Left ventricle myocardium inferior (tissue), 1 donor: ENCODE measurements at regions not wholly inside any gene's neighbourhood (a gene's known extent, or its start where the extent isn't known, plus 50 kb on each side); places are given as distances from the start of the nearest gene placed in this dataset.
"Not testable (repeated sequence)": the region's sequence is repeated elsewhere in the genome, so short reads cannot be mapped to it uniquely, and the experiment has no call there.

Source experiments
- DNase-seq: peaks from one replicate; pipeline ENCODE4 v3.0.0-alpha.2; 2020
- H3K27ac ChIP-seq: fragments of 200-600 bp; replicated peaks from 2 replicates; pipeline ENCODE4 v1.8.0; 2021
- H3K27me3 ChIP-seq: fragments of 200-600 bp; 2 replicates; pipeline ENCODE4 v1.8.0; 2021; ENCODE audit warnings: low read depth
- H3K36me3 ChIP-seq: fragments of 200-600 bp; 2 replicates; pipeline ENCODE4 v1.8.0; 2021
- H3K4me1 ChIP-seq: fragments of 200-600 bp; 2 replicates; pipeline ENCODE4 v1.8.0; 2021
- H3K4me3 ChIP-seq: fragments of 200-600 bp; 2 replicates; pipeline ENCODE4 v1.8.0; 2021; ENCODE audit warnings: mild to moderate bottlenecking, moderate library complexity
- H3K9me3 ChIP-seq: fragments of 200-600 bp; replicated peaks from 2 replicates; pipeline ENCODE4 v1.8.0; 2021
- intact Hi-C: fragments of 100-400 bp; cut with micrococcal nuclease; formaldehyde crosslinking; loops from one replicate; pipeline ENCODE4 v1.11.0; 2022
- TF ChIP-seq, protein P1 (sequence below): fragments of 200-600 bp; IDR thresholded peaks from 2 replicates; pipeline ENCODE4 v1.8.0; 2021; ENCODE audit warnings: antibody characterized with exemption, mild to moderate bottlenecking, borderline replicate concordance
- donor health status: DM: no; HTN: yes; CAD: no; lungs with severe emphysema.

- TF ChIP-seq, protein P1, sequence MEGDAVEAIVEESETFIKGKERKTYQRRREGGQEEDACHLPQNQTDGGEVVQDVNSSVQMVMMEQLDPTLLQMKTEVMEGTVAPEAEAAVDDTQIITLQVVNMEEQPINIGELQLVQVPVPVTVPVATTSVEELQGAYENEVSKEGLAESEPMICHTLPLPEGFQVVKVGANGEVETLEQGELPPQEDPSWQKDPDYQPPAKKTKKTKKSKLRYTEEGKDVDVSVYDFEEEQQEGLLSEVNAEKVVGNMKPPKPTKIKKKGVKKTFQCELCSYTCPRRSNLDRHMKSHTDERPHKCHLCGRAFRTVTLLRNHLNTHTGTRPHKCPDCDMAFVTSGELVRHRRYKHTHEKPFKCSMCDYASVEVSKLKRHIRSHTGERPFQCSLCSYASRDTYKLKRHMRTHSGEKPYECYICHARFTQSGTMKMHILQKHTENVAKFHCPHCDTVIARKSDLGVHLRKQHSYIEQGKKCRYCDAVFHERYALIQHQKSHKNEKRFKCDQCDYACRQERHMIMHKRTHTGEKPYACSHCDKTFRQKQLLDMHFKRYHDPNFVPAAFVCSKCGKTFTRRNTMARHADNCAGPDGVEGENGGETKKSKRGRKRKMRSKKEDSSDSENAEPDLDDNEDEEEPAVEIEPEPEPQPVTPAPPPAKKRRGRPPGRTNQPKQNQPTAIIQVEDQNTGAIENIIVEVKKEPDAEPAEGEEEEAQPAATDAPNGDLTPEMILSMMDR: no peak
- Histone ChIP-seq H3K36me3 (no peaks in the 10 kb centered on the region), H3K4me1 (no peaks in the 10 kb centered on the region), H3K4me3 (no peak overlapping the region), H3K9me3 (peaks cover 6% of the 10 kb centered on the region), H3K27ac (no peak overlapping the region), H3K27me3 (no peaks in the 10 kb centered on the region)
- no peak for DNase-seq
- intact Hi-C loops: no loop called here
These were observed 1642.6 kb upstream of the CELF4 start for GRCh38 chr18:39208190-39208589.

DNA sequence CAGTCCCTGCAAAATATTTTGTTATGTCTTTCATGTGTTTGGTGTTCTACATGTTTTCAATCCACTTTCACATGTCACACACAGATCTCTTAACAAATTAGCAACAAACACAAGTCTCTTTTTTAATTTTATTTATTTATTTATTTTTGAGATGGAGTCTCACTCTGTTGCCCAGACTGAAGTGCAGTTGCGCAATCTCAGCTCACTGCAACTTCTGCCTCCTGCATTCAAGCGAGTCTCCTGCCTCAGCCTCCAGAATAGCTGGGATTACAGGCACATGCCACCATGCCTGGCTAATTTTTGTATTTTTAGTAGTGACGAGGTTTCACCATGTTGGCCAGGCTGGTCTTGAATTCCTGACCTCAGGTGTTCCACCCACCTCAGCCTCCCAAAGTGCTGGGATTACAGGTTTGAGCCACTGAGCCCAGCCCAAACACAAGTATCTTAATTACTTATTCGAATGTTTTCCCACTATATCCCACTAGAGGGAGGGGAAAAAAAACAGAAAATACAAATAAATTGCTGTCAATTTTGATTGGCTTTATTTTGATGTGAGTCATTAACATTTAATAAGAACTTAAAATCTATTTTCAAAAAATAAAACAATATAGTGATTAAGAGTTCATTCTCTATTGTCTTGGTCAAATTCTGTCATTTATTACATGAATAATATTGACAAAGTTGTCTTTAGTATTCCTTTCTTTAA, 1641.0 kb upstream of the CELF4 start:
- H3K27me3 ChIP-seq, H3K4me1 ChIP-seq, H3K27ac ChIP-seq, H3K4me3 ChIP-seq, H3K36me3 ChIP-seq, H3K9me3 ChIP-seq, intact Hi-C loops, DNase-seq: not testable (repeated sequence)

DNA sequence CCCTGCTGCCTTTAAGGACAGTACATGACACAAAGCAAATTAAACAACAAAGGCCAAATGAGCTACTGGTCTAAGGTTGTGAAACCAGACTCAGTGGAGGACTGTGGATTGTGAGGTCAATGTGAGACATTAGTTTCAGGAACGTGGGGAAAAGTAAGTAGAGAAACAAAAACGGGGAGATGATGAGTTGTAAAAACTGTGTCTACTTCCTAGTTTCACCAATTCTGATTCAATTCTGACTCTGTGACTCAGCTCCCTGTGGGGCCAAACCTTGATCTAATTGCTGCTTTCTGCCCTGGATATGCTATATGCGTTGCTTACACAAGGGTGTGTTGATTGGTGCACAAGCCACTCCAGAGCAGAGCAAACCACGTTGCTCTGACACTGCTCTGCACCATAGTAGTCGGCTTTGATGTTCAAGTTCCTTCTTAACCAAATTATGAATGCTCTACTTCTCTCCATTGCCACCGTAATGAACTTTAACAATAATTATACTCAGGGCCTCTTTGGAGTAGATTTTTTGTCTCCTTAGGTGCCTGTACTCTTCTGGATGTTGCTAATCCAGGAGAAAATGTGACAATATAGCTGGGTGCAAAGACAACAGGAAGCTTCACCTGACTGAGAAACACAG, 1640.1 kb upstream of the CELF4 start:
- TF ChIP-seq, protein P1: no peak
- no peaks in the 10 kb centered on the region for H3K27me3 ChIP-seq
- no peaks in the 10 kb centered on the region for H3K4me1 ChIP-seq
- intact Hi-C loops: no loop called here
- no peak for DNase-seq
- no peaks in the 10 kb centered on the region for H3K36me3 ChIP-seq
- H3K4me3 ChIP-seq: no peak overlapping the region
- no peak overlapping the region for H3K27ac ChIP-seq
- H3K9me3 ChIP-seq: no peaks in the 10 kb centered on the region

DNA sequence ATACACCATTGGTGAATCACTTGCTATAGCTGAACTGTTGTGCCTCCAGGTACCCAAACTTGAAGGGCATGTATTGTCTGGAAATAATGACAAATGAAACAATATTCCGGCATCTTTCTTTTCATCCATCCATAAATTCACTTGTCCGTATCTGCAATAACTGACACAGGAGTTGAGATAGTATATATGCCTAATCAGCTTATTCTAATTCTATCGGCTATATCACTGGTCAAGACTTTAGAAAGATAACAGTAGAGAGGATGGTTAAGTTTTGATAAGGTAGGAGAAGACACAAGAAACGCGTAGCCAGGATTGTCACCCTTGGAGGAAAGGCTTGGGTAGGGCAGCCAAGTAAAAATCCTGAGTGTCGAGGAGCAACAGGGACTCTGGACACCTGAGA, 1634.6 kb upstream of the CELF4 start:
- Histone ChIP-seq H3K27me3 (no peaks in the 10 kb centered on the region), H3K36me3 (no peaks in the 10 kb centered on the region), H3K4me1 (no peaks in the 10 kb centered on the region), H3K4me3 (no peak overlapping the region), H3K9me3 (no peaks in the 10 kb centered on the region), H3K27ac (no peak overlapping the region)
- TF ChIP-seq, protein P1: no peak
- intact Hi-C loops: no loop called here
- DNase-seq: no peak

- DNase-seq: no peak
- no peaks in the 10 kb centered on the region for H3K4me1 ChIP-seq
- no peaks in the 10 kb centered on the region for H3K36me3 ChIP-seq
- H3K4me3 ChIP-seq: no peak overlapping the region
- H3K9me3 ChIP-seq: no peaks in the 10 kb centered on the region
- intact Hi-C loops: no loop called here
- TF ChIP-seq, protein P1: no peak
- no peak overlapping the region for H3K27ac ChIP-seq
- no peaks in the 10 kb centered on the region for H3K27me3 ChIP-seq
These were observed 1633.7 kb upstream of the CELF4 start for GRCh38 chr18:39199231-39199855.

DNA sequence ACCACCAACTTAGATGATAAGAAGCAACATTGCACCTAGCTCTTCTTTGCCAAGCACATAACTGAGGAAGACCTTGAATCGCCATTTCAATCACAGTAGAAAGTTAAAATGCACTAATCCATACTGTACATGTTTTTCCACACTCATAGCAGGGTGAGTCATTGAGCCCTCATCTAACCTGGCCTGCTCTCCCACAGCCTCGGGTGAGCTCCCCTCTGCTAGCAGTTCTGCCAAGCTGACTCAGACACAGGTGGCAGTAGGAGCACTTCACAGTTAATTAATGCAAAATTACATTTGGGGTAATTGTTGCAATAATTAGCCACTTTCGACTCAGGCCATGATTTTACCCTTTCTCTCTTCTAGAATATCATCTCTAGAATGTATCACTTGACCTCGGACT, 1632.8 kb upstream of the CELF4 start:
- no peaks in the 10 kb centered on the region for H3K9me3 ChIP-seq
- intact Hi-C loops: no loop called here
- H3K27ac ChIP-seq: no peak overlapping the region
- H3K4me1 ChIP-seq: no peaks in the 10 kb centered on the region
- no peak for DNase-seq
- no peak overlapping the region for H3K4me3 ChIP-seq
- TF ChIP-seq, protein P1: no peak
- no peaks in the 10 kb centered on the region for H3K27me3 ChIP-seq
- H3K36me3 ChIP-seq: no peaks in the 10 kb centered on the region
